ENCODE measurements at regions not wholly inside any gene's neighbourhood (a gene's known extent, or its start where the extent isn't known, plus 50 kb on each side); places are given as distances from the start of the nearest gene placed in this dataset.

DNA sequence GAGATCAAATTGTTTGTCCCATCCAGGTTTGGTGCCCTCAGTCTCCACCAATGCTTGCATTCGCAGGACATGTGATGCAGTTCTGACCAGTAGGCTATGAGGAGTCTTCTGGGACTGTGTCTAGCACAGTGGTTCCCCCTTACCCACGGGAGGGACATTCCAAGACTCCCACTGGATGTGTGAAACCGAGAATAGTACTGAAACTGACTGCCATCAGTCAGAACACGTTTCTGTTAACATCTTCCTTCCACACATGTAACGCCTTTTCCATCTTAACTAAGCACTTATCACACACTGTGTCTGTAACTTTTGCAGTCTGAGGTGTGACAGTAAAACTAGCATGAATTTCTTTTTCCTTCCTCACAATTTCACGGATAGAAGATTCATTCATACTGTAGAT lies 74.7 kb downstream of the PTTG1 start:
- POLR2A ChIA-PET: no interaction called here
- ATAC-seq (no peak), DNase-seq (ENCODE audit: low spot score) (no peak), FAIRE-seq (peak; percentile 32)
- Histone ChIP-seq H3K27me3 (ENCODE audit: control insufficient read depth in 1 of 2, insufficient read depth in 2 of 2, low read length in 2 of 2) (no peaks in the 10 kb centered on the region), H3K9me3 (ENCODE audit: low read length) (no peaks in the 10 kb centered on the region), H3K4me1 (ENCODE audit: insufficient read depth, low read length) (peaks cover 22% of the 10 kb centered on the region), H3K4me3 (replicated peaks in 1 of 3; ENCODE audit: insufficient read depth in 1 of 3, low read depth in 2 of 3, low read length in 3 of 3) (no peak overlapping the region), H3K4me2 (ENCODE audit: low read depth, low read length) (no peak overlapping the region), H2AFZ (ENCODE audit: low read length) (no peak overlapping the region), H3K27ac (ENCODE audit: extremely low read length, insufficient read depth, low read length) (no peak overlapping the region), H3K9ac (ENCODE audit: insufficient read depth, low read depth, low read length) (no peak overlapping the region), H4K20me1 (ENCODE audit: insufficient read depth, low read length) (no peaks in the 10 kb centered on the region), H3K36me3 (replicated peaks in 1 of 2; ENCODE audit: control insufficient read depth in 1 of 2, insufficient read depth in 2 of 2, low read length in 2 of 2) (no peaks in the 10 kb centered on the region), H3K79me2 (ENCODE audit: insufficient read depth, low read length) (no peaks in the 10 kb centered on the region)
- CTCF ChIA-PET (ENCODE audit: low intra/inter-chr PET ratio, low total read pairs): no interaction called here
- 58% methylated on average over 4 of the region's 6 CpGs for WGBS (ENCODE audit: low lambda C conversion rate)
- in situ Hi-C loops (cut with HindIII; ENCODE audit: extremely low pct_ligation_motif_present, low pct_unique_long_range_greater_than_20kb): no loop called here
- BruUV-seq (replicated peaks): no TSS peak
- intact Hi-C loops (cut with micrococcal nuclease; ENCODE audit: unreplicated experiment): no loop called here
- TF ChIP-seq, protein P1, sequence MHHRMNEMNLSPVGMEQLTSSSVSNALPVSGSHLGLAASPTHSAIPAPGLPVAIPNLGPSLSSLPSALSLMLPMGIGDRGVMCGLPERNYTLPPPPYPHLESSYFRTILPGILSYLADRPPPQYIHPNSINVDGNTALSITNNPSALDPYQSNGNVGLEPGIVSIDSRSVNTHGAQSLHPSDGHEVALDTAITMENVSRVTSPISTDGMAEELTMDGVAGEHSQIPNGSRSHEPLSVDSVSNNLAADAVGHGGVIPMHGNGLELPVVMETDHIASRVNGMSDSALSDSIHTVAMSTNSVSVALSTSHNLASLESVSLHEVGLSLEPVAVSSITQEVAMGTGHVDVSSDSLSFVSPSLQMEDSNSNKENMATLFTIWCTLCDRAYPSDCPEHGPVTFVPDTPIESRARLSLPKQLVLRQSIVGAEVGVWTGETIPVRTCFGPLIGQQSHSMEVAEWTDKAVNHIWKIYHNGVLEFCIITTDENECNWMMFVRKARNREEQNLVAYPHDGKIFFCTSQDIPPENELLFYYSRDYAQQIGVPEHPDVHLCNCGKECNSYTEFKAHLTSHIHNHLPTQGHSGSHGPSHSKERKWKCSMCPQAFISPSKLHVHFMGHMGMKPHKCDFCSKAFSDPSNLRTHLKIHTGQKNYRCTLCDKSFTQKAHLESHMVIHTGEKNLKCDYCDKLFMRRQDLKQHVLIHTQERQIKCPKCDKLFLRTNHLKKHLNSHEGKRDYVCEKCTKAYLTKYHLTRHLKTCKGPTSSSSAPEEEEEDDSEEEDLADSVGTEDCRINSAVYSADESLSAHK (CRISPR knock-in tag; IDR thresholded peaks at IDR 0.05; ENCODE audit: borderline replicate concordance): no peak
- TF ChIP-seq, protein P2, sequence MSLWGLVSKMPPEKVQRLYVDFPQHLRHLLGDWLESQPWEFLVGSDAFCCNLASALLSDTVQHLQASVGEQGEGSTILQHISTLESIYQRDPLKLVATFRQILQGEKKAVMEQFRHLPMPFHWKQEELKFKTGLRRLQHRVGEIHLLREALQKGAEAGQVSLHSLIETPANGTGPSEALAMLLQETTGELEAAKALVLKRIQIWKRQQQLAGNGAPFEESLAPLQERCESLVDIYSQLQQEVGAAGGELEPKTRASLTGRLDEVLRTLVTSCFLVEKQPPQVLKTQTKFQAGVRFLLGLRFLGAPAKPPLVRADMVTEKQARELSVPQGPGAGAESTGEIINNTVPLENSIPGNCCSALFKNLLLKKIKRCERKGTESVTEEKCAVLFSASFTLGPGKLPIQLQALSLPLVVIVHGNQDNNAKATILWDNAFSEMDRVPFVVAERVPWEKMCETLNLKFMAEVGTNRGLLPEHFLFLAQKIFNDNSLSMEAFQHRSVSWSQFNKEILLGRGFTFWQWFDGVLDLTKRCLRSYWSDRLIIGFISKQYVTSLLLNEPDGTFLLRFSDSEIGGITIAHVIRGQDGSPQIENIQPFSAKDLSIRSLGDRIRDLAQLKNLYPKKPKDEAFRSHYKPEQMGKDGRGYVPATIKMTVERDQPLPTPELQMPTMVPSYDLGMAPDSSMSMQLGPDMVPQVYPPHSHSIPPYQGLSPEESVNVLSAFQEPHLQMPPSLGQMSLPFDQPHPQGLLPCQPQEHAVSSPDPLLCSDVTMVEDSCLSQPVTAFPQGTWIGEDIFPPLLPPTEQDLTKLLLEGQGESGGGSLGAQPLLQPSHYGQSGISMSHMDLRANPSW (CRISPR knock-in tag; IDR thresholded peaks at IDR 0.05; ENCODE audit: borderline replicate concordance): no peak
- no peak for TF ChIP-seq ZNF274 (CRISPR knock-in tag; IDR thresholded peaks at IDR 0.05)
- TF ChIP-seq SRY (CRISPR knock-in tag; IDR thresholded peaks at IDR 0.05): no peak
- no peak for TF ChIP-seq TBP (CRISPR knock-in tag; IDR thresholded peaks at IDR 0.05)
- TF ChIP-seq, protein P3, sequence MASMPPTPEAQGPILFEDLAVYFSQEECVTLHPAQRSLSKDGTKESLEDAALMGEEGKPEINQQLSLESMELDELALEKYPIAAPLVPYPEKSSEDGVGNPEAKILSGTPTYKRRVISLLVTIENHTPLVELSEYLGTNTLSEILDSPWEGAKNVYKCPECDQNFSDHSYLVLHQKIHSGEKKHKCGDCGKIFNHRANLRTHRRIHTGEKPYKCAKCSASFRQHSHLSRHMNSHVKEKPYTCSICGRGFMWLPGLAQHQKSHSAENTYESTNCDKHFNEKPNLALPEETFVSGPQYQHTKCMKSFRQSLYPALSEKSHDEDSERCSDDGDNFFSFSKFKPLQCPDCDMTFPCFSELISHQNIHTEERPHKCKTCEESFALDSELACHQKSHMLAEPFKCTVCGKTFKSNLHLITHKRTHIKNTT (CRISPR knock-in tag; IDR thresholded peaks at IDR 0.05): no peak
- no peak for TF ChIP-seq ZNF773 (CRISPR knock-in tag; IDR thresholded peaks at IDR 0.05; ENCODE audit: borderline replicate concordance)
- no peak for TF ChIP-seq POLR2A (IDR thresholded peaks at IDR 0.05; ENCODE audit: insufficient read depth in 1 of 2, low read depth in 2 of 2, low read length in 2 of 2)
- TF ChIP-seq, protein P4, sequence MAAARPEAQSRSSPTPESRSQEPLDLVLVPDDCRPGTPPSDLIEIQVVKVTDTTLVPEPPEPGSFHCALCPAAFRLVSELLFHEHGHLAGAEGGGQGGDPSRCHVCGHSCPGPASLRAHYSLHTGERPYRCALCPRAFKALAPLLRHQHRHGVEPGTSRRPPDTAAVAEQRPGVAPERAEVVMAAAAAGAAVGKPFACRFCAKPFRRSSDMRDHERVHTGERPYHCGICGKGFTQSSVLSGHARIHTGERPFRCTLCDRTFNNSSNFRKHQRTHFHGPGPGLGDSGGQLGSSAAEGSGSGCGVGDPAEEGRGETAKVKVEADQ (CRISPR knock-in tag; IDR thresholded peaks at IDR 0.05; ENCODE audit: borderline replicate concordance): no peak
- no peak for TF ChIP-seq TARDBP (CRISPR knock-in tag; IDR thresholded peaks at IDR 0.05)
- no peak for TF ChIP-seq HNRNPUL1 (IDR thresholded peaks at IDR 0.05; ENCODE audit: low read depth, low read length)
- TF ChIP-seq FOSL2 (CRISPR knock-in tag; IDR thresholded peaks at IDR 0.05): no peak
- TF ChIP-seq KDM5B (CRISPR knock-in tag; IDR thresholded peaks at IDR 0.05; ENCODE audit: borderline replicate concordance): no peak
- TF ChIP-seq SRF (IDR thresholded peaks at IDR 0.05; ENCODE audit: low read depth, low read length): no peak
- no peak for TF ChIP-seq GATAD1 (CRISPR knock-in tag; IDR thresholded peaks at IDR 0.05)
- TF ChIP-seq EZH2 (conservative IDR thresholded peaks at IDR 0.05; ENCODE audit: low read depth, low read length): no peak

Data from HepG2 (cell line).